ENCODE measurements at regions not wholly inside any gene's neighbourhood (a gene's known extent, or its start where the extent isn't known, plus 50 kb on each side); places are given as distances from the start of the nearest gene placed in this dataset.

GRCh38 chr20:52838510-52839241 lies 133.5 kb upstream of the TSHZ2 start (continued):
- TF ChIP-seq HDAC2 (IDR thresholded peaks at IDR 0.05; ENCODE audit: borderline replicate concordance in 1 of 2, low read depth in 2 of 2, low read length in 2 of 2): no peak
- no peak for TF ChIP-seq ZNF274 (IDR thresholded peaks at IDR 0.05; ENCODE audit: borderline replicate concordance, extremely low read depth, low read length)
- TF ChIP-seq TEAD4 (IDR thresholded peaks at IDR 0.05; ENCODE audit: low read depth, low read length): no peak
- TF ChIP-seq RAD21 (IDR thresholded peaks at IDR 0.05 in 1 of 2, conservative IDR thresholded peaks at IDR 0.05 in 1 of 2; ENCODE audit: low read depth in 2 of 2, low read length in 2 of 2): no peak
- no peak for TF ChIP-seq POLR2A (IDR thresholded peaks at IDR 0.05; ENCODE audit: control extremely low read depth in 1 of 2, low read depth in 2 of 2, low read length in 2 of 2)
- TF ChIP-seq GABPA (IDR thresholded peaks at IDR 0.05; ENCODE audit: borderline replicate concordance, insufficient read depth, low read length): no peak
- no peak for TF ChIP-seq SIN3A (conservative IDR thresholded peaks at IDR 0.05 in 1 of 2, IDR thresholded peaks at IDR 0.05 in 1 of 2; ENCODE audit: low read depth in 1 of 2, low read length in 2 of 2)
- TF ChIP-seq TCF12 (IDR thresholded peaks at IDR 0.05; ENCODE audit: low read depth, low read length): no peak

Measured in H1 (cell line).